HG03025 (cell line): ENCODE measurements at regions not wholly inside any gene's neighbourhood (a gene's known extent, or its start where the extent isn't known, plus 50 kb on each side); places are given as distances from the start of the nearest gene placed in this dataset.
"Not testable (repeated sequence)": the region's sequence is repeated elsewhere in the genome, so short reads cannot be mapped to it uniquely, and the experiment has no call there.

Experiments
- ATAC-seq: cut with Tn5 transposase; IDR thresholded peaks from one replicate; pipeline ENCODE4 v1.9.1; 2021; ENCODE audit warnings: mild to moderate bottlenecking, moderate library complexity; ENCODE audit not compliant: unreplicated experiment, low FRiP score

DNA sequence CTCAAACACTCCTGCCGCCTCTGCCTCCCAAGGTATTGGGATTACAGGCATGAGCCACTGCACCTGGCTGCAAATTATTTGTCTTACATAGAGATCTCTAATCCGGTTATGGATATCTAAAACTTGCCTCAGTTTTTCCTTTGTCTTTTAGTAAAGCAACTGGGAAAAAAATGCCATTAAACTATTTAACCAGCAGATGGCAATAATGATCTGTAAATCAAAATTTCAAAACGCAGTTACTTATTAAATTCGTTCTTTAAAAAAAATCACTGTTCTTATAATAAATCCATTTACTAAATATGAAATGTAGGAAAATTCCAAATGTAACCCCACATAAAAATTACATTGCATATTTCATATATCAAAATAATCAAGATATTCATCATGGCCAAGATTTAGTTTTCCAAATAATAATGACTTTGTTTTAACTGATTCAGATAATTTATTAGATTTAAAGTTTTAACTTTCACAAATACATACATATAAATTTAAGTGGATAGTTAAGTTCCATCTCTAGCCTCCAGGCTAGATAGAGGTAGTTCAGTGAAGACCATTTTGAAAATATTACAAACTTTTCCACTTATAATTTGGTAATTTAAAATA lies 125.8 kb downstream of the KBTBD2 start:
- not testable (repeated sequence) for ATAC-seq

DNA sequence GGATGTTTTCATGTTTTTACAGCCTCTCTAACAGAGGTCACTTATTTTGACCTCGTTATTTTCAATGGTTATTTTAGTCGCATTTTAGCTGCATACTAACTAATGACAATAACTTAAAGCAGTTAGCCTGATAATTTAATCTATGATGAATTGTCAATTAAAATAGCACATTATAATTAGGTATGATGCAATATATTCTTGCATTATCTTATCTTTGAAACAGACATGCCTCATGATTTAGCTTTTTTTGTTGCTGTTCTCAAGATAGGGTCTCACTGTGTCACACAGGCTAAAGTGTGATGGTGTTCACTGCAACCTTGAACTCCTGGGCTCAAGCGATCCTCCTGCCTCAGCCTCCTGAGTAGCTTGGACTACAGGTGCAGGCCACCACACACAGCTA lies 126.4 kb downstream of the KBTBD2 start:
- ATAC-seq = no peak

DNA sequence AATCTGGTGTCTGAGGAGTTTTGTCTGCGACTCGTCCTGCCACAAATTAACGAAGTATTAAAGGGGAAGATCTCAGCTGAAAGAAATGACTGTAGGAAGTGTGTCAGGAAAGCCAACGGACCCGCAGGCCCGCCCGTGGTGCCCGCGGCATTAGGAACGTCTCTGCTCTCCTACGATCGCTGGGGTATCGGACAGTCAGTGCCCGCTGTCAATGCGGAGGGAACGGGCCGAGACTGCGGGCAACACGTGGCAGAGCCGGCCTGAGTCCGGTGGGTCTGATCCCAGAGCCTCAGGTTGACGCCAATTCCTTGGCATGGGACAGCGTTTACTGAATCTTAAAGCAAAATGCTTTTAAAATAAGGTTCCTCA lies 128.7 kb downstream of the KBTBD2 start:
- ATAC-seq = no peak

DNA sequence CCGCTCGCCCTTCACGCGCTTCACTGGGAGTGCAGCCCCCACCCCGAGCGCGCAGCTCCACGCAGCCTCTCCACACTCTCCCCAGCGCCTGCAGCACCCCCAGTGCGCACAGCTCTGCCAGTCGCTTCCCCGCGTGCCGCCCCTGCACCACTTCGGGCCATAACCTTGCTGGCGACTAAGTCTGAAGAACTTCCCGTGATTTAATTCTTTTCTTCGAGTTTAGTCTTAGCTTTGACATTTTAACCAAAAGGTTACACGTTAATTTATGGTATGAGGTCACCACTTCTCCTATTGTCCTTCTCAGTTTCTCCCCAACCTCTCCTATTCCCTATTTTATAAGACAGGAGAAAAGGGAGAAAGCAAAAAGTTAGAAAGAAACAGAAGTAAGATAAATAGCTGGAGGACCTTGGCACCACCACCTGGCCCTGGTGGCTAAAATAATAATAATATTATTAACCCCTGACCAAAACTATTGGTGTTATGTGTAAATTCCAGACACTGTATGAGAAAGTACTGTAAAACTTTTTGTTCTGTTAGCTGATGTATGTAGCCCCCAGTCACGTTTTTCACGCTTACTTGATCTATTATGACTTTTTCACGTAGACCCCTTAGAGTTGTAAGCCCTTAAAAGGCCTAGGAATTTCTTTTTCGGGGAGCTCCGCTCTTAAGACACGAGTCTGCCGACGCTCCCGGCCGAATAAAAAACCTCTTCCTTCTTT lies 129.2 kb downstream of the KBTBD2 start:
- not testable (repeated sequence) for ATAC-seq

DNA sequence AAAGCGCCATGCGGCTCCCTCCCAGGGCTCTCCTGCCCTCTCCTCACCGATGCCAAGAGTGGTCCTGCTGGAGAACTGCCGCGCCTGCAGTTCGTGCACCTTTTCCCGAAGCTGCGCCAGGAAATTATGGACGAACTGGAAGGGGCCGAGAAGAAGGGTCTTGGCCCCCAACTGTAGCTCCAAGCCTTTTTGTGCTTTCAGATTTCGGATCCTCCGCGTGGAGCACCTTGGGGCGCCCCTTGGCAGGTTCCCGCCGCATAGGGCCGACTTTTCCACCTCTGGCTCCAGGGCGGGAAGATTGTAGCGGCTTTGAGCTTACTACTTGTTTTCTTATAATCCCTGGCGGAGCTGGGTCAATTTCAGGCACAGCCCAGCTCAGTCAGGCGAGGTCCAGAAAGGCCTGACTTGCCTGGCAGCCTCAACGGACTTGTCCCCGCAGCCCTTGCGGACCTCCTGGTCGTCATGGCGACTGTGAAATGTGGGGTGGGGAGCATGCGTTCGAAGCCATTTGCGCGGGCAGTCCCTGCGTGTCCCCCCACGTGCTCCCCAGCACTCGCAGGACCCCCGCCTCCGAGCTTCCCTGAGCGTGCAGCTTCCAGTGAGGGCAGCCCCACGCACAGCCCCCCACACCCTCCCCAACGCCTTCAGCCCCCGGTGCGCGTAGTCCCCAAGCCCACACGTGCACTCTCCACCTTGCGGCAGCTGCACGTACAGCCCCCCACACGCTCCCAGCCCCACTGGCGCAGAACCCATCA lies 129.9 kb downstream of the KBTBD2 start:
- no peak for ATAC-seq

DNA sequence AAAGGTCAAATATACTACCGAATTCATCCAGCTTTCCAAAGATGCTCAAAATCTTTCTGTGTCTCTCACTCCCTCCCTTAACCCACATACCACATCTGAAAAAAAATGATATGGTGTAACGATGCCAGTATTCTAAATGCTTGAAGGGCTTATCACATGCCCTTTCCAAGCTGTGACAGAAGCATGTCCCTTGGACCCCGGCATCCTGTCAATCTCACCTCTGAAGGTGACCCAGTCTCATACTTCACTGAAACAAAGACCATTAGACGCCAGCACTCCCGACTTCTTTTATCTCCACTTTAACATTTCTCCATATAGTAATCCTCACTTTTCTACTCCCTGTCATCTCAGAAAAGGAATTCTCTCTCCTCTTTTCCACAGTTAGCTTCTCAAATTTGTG lies 130.8 kb downstream of the KBTBD2 start:
- not testable (repeated sequence) for ATAC-seq

DNA sequence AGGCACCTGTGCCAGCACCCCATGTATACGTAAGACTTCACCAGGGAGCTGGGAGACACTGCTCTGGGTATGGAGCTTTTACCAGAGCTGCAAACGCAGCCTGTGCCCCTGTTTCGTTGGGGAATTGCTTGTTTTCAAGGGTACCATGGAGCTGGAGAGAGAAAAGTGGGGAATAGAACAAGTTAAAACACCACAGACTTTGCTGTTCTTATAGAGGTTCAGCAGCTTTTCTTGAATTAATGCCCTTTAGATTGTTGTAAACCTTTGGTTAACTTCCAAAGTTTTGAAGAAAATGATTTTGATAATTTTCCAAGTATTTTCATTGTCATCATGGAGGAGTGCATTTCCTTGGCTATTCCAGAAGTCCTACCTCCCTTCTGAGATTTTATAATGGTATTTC lies 131.7 kb downstream of the KBTBD2 start:
- not testable (repeated sequence) for ATAC-seq

DNA sequence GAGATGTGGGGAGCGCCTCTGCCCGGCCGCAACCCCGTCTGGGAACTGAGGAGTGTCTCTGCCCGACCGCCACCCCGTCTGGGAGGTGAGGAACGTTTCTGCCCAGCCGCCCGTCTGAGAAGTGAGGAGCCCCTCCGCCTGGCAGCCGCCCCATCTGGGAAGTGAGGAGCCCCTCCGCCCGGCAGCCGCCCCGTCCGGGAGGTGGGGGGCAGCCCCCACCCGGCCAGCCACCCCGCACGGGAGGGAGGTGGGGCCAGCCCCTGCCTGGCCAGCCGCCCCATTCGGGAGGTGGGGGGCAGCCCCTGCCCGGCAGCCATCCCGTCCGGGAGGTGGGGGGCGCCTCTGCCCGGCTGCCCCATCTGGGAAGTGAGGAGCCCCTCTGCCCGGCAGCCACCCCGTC lies 137.7 kb downstream of the KBTBD2 start:
- ATAC-seq = not testable (repeated sequence)

DNA sequence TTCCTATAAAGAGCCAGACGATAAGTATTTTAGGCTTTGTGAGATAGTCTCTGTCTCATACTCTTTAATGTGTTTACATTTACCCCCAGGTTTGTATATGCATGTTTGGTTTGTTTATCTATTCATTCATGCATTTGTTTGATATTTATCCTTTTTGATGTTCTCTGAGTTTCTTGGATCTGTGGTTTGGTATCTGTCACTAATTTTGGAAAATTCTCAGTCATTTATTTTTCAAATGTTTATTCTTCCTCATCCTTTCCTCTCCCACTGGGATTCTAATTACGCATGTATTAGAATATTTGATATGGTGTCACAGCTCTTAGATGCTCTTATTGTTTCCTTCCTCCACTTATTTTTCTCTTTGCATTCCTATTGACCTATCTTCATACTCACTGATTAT lies 143.2 kb downstream of the KBTBD2 start:
- ATAC-seq = not testable (repeated sequence)

DNA sequence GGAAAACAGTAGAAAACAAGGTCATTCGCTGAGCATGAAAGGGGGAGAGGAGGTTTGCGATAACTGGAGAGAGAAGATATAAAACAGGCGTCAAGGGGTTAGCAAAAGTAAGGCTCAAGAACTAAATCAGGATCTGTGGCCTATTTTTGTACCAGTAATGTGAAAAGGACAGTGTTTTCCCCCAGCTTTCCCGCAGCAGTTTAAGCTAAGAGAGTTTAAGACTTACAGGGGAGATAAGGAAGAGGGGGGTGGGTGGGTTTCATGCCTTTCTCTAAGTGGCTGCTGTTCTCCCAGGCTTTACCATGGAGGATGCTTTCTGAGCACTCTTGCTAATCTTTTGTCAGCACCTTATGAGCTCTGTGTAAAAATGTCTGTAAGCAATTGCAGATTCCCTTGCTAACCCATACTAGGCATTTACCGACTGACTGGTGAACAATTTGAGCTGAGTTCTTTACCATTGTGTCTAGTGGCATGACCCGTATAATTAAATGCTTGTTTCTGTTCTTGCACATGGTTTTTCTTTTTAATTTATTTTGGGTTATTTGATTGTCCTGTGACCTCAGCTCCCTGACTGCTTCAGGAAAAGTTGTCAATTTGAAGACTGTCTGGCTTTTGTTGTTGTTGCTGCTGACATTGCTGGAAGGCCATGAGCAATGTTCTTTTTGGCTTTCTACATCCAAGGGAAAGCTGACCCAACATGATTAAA lies 144.0 kb downstream of the KBTBD2 start:
- ATAC-seq = not testable (repeated sequence)

DNA sequence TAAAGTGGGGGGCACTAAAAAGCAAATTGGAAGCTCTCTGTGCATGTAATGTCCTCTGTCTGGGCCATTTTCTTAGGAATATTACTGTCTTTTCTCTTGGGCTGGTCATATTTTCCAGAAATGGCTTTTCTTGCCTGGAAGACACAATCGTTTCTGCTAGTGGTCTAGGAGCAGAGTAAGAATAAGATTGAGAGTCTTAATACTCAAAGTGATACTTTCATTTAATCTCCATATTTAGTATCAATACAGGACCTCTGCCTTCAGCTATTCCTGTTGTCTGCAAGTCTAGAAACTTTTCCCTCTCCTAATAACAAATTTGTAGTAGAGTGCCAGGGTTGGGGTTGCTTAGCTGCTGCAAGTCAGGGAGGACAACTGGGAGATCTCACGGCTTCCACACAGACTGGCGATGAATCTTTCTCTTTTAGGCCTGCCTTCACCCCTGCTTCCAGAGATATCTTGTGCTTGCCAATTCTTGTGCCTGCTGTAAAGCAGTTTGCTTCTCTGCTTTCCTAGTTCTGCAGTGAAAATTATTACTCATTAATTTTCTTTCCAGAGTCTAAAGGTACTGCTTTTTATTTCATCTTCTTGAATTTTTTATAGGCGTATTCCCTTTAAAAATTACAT lies 149.6 kb downstream of the KBTBD2 start:
- not testable (repeated sequence) for ATAC-seq

DNA sequence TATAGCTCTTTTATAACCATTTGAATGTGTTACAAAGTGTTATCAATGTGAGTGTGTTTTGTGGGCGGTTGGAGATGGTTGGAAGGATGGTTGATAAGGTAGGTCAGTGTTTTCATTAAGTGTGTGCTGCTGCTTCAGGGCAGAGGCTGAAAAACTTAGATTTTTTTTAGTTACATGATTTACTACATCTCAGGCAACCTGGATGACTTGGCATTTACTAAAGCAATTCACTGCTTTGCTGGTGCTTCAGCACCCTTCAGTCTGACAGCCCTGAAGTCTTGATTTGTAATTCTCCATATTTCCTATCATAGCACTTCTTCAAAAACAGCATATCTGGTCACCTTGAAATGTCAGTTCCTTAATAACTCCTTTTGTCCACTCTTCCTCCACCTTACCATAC lies 151.8 kb downstream of the KBTBD2 start:
- not testable (repeated sequence) for ATAC-seq

DNA sequence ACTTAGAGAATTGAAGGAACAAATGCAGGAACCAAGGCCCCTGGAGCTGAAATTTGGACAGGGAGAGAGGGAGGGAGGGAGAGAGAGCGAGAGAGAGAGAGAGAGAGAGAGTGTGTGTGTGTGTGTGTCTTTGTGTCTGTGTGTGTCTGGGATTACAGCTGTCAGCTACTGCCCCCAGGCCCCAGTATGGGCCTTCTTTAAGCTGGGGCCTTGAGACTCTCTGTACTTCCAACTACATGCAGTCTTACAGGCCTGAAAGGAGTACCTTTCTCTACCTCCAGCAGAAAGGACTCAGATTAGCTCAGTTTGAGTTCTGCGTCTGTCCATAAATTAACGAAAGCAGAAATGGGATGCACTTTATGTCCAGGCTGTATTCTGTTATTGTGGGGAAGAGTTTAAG lies 153.2 kb downstream of the KBTBD2 start:
- ATAC-seq = not testable (repeated sequence)

DNA sequence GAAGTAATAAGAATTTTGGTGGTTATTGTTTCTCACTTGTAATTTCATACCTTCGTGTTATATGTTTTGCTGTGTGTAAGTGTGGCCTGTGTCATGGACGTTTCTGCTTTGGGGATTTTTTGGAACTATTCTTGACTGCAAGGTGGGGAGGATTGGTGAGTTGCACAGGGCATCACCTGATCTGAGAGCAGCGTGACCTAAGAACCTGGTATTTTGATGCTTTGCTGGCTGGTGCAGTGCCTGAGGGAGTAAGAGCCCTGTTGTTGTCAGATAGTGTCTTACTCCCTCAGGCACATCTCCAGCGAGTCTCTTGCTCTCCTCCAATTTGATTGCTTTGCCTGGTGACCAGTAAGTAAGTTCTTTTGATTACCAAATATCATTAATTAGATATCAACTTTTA lies 158.8 kb downstream of the KBTBD2 start:
- ATAC-seq = not testable (repeated sequence)

DNA sequence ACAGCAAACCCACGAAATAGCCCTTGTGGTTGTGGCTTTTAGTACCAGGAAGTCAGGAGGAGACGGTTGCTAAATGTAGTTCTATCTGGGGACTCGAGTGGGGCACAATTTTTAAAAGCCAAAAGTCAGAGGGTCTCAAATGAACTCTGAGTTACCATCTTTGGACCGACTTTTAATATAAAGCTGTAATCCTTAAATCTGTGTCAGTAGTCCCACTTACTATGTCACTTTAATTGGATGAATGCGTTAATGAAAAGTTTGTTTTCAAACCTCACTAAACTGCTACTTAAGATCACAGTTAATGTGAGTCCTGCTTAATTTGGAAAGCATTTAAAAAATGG lies 162.3 kb downstream of the KBTBD2 start:
- ATAC-seq = not testable (repeated sequence)

DNA sequence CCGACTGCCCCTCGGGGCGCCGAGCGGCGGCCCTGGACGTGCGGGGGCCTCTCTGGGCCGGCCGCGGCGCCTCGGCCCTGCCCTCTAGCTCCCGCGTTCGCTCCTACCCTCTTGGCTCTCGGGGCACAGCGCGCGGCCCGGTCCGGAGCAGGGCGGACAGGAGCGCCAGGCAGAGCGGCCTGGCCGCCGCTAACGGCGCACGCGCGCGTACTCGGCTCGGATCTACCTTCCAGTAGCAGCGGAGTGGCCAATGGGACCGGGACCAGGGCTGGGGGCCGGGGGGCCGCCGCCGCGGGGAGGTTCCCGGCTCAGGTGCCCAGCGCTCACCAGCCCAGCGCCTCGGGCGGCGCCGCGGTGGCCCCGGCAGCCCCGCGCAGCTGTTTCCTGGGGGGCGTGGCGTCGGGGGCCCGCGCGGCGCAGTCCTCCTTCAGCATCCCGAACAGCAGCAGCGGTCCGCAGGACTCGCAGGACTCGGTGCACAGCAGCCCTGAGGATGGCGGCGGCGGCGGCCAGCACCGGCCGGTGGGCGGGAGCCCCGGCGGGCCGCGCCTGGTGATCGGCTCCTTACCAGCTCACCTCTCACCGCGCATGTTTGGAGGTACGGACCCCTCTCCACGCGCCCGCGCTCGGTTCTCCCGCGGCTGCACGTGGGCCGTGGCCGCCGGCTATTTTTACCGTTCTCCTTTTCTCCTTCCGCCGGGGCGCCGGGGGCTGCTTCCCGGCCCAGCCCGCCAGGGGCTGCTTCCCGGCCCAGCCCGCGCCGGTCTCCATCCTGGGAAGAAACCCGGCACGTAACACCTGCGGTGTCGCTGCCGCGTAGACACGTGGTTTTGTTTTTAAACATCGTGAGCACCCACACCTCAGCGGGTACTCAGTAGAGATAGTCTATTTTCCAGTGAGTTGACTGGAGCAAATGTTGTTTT lies 162.9 kb downstream of the KBTBD2 start:
- ATAC-seq = peak; percentile 70

DNA sequence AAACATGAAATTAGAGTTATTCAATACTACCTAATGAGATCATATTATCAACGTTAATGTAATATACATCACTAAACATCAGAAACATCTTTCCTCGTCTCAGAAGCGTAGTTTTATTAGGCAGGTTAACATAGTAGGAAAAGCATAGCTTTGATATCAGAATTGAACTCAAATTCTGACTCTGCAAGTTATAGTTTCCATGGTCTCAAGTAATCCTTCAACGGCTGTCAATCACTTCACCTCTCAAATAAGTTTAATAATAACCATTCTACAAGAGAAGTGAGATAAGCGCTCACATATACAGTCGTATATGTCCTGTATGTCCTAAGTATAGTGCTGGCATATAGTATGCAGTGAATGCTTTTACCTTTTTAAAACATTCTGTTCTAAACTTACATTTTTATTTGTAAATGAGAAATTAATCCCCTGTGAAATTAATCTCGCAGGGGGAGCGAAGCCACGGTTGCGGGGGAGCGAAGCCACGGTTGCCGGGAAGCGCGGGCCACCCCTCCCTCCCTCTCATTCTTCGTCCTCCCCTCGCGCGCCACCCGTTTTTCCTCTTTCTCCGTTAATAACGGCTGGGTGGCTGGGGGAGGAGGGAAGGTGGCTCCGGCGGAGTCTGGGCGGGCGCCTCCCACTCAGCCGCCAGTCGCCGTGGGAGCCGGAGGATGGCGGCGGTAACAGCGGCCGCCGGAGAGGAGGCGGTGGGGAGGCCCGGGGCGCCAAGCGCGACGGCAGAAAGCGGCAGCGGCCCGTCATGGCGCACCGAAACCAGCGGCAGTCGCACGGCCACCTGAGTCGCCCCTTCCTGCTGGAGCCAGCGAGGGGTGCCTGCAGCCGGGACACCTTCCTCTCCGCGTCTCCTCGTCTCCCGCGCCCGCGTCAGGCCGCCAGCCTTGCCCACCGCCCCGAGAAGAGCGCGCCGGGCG lies 163.8 kb downstream of the KBTBD2 start:
- peak; percentile 57 for ATAC-seq

DNA sequence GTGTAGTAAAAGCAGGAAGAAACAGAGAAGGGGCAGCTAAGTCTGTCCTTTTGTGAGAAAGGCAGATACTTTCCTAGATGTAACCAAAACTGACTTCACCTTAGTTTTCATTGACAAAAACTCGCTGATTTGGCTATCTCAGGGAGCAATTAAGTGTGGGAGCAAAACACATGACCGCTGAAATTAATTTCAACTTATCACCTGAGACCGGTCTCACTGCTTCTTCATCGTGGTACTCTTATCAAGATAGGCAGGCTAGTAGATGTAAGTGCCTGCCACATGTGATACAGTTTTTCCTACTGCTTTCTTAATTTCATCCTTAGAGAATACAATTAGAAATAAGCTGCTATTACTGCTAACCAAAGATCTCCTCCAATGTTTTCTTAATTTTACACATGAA lies 168.7 kb downstream of the KBTBD2 start:
- not testable (repeated sequence) for ATAC-seq

DNA sequence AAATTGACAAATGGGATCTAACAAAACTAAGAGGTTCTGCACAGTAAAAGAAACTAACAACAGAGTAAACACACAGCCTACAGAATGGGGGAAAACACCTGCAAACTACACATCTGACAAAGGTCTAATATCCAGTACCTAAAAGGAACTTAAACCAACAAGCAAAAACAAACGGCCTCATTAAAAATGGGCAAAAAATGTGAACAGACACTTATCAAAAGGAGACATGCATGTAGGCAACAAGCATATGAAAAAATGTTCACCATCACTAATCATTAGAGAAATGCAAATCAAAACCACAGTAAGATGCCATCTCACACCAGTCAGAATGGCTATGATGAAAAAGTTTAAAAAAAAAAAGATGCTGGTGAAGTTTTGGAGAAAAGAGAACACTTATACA lies 197.4 kb downstream of the KBTBD2 start:
- ATAC-seq = no peak
